ENCODE measurements at regions not wholly inside any gene's neighbourhood (a gene's known extent, or its start where the extent isn't known, plus 50 kb on each side); places are given as distances from the start of the nearest gene placed in this dataset.

GRCh38 chr6:71399279-71399678 is 110.7 kb downstream of the OGFRL1 start:
- no peak for DNase-seq

- no peak for DNase-seq
Measured at GRCh38 chr6:71400852-71401251, 112.2 kb downstream of the OGFRL1 start.

- no peak for DNase-seq
Measured at GRCh38 chr6:71402096-71402495, 113.5 kb downstream of the OGFRL1 start.

- no peak for DNase-seq
Measured at GRCh38 chr6:71403422-71404134, 115.0 kb downstream of the OGFRL1 start.

- DNase-seq: no peak
Measured at GRCh38 chr6:71404145-71404966, 115.7 kb downstream of the OGFRL1 start.

- no peak for DNase-seq
Measured at GRCh38 chr6:71404967-71405278, 116.3 kb downstream of the OGFRL1 start.

- DNase-seq: no peak
Measured at GRCh38 chr6:71405416-71405815, 116.8 kb downstream of the OGFRL1 start.

- no peak for DNase-seq
Measured at GRCh38 chr6:71406865-71407860, 118.6 kb downstream of the OGFRL1 start.

- DNase-seq: no peak
Measured at GRCh38 chr6:71408787-71409723, 120.4 kb downstream of the OGFRL1 start.

GRCh38 chr6:71410164-71410566 is 121.6 kb downstream of the OGFRL1 start:
- no peak for DNase-seq

GRCh38 chr6:71410681-71411080 is 122.1 kb downstream of the OGFRL1 start:
- DNase-seq: no peak

- no peak for DNase-seq
Measured at GRCh38 chr6:71411882-71412281, 123.3 kb downstream of the OGFRL1 start.

GRCh38 chr6:71412559-71413140 is 124.0 kb downstream of the OGFRL1 start:
- DNase-seq: no peak

- DNase-seq: no peak
Measured at GRCh38 chr6:71414486-71414885, 125.9 kb downstream of the OGFRL1 start.

GRCh38 chr6:71419217-71420094 is 130.8 kb downstream of the OGFRL1 start:
- no peak for DNase-seq

GRCh38 chr6:71420095-71420692 is 131.6 kb downstream of the OGFRL1 start:
- DNase-seq: no peak

GRCh38 chr6:71420693-71421328 is 132.2 kb downstream of the OGFRL1 start:
- DNase-seq: peak; percentile 75

- no peak for DNase-seq
Measured at GRCh38 chr6:71421611-71422010, 133.0 kb downstream of the OGFRL1 start.

GRCh38 chr6:71430018-71430417 is 141.4 kb downstream of the OGFRL1 start:
- DNase-seq: no peak

GRCh38 chr6:71433441-71433840 is 144.8 kb downstream of the OGFRL1 start:
- DNase-seq: no peak
